G401 (cell line): ENCODE measurements at regions not wholly inside any gene's neighbourhood (a gene's known extent, or its start where the extent isn't known, plus 50 kb on each side); places are given as distances from the start of the nearest gene placed in this dataset.

Experiments
- DNase-seq: peaks from one replicate; pipeline ENCODE4 v3.0.0-alpha.2; 2015; ENCODE audit warnings: low spot score
- in situ Hi-C: cut with HindIII; loops from 2 replicates; pipeline ENCODE4 v1.10.0; 2016; ENCODE audit warnings: low sequenced_read_pairs, mixed read lengths

DNA sequence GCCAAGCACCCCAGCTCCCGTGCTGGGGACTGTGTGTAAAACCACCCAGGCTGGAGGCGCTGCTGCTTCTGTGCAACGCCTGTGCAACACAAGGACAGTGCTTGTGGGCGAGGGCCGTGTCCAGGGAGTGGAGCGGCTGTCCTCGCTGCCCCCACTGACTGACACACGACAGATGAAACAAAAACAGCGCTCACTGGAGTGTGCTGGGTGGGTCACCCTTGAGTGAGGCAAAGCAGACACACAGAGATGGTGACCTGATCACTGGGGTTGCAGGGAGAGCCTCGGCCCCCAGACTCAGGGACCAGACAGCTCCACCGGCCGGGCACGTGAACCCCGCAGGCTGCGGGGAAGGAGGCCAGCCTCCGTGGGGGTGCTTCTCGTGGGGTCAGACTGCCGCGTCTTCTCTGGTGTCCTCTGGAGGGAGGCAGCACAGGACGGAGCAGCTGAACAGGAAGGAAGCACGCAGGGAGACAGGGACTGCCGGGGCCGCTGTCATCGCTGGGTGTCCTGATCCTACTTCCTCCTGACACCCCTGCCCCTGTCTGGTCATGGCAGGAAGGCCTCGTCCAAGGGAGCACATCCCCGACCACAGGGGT, 75.9 kb upstream of the CST7 start:
- in situ Hi-C loops, result no loop called here
- no peak for DNase-seq

DNA sequence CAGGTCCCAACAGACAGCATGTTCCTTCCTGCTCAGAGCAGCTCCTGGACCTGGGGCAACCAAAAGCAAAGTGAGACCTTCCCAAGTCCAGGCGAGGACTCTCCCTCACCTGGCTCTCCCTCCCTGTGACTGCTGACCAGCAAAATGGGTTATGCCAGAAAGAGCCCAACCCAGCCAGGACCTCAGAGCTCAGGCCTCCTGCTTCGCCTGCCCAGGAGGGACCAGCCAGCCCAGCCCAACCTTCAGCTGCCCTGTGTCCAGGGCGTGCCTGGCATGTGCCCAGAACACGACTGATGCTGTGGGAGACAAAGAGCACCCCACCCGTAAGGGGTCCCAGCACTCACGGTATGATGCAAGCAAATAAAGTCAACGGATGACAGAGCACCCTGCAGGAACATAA, 74.0 kb upstream of the CST7 start:
- no peak for DNase-seq
- in situ Hi-C loops, result no loop called here

DNA sequence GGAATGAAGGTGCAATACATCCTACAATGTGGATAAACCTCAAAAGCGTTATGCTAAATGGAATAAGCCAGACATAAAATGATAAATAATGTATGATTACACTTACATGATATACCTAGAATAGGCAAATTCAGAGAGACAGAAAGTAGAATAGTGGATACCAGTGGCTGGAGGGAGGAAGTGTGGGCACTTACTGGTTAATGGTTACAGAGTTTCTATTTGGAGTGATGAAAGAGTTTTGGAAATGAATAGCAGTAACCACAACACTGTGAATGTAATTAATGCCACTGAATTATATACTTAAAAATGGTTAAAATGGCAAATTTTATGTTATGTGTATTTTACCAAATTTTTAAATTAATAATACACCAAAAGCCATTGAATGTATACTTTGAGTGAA, 71.4 kb upstream of the CST7 start:
- in situ Hi-C loops, result no loop called here
- no peak for DNase-seq

DNA sequence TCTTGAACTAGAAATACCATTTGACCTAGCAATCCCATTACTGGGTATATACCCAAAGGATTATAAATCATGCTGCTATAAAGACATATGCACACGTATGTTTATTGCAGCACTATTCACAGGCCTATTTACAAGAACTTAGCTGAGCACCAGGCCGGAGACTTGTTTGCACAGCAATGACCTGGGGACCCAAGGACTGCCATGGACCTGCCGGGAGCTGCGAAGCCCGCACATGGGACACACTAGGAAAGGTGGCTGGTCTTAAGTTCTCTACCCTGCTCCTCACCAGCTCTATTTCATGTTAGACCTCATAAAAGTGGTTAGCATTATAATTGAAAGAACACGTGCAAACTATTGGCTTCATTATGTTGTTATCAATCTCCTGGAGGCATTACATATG, 70.4 kb upstream of the CST7 start:
- DNase-seq, result no peak
- in situ Hi-C loops, result no loop called here

DNA sequence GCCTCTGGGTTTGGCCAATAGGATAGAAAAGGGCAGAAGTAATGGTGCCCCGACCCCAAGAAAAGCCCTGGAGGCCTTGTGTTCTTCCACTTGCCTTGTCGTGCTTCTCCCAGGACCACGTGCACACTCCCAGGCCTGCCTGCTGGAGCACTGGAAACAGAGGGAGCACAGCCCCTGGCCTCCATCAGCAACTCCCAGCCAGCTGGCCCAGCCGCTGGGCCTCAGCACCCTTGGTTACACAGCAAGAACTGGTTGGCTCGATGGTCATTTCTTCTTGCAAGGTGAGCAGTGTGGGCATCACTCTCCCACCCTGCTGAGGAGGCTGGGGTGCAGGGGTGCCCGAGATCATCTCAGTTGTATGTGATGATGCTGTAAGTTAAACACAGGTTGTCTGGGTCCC, 69.2 kb upstream of the CST7 start:
- no peak for DNase-seq
- in situ Hi-C loops, result no loop called here

DNA sequence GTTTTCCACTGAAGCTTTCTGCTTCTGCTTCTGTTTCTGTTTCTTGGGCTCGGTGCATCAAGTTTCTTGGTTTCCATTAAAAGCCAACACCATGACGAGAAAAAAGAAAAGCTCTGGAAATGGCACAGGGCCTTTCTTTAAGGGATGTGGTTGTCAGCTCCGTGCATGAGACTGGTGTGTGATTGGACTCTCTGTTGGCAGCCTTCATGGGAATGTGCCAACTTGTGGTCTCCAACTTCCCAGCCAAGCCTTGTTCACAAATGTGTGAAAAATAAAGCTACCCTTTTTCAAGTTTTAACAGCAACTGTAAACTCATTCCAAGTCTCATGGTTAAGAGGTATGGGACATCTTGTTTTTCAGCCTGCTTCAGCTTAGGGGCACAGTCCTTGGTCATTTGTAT, 68.7 kb upstream of the CST7 start:
- no peak for DNase-seq
- in situ Hi-C loops, result no loop called here

GRCh38 chr20:24890286-24890685, 58.8 kb upstream of the CST7 start:
- in situ Hi-C loops, result no loop called here

GRCh38 chr20:24891546-24892393, 57.3 kb upstream of the CST7 start:
- DNase-seq, result no peak
- in situ Hi-C loops, result no loop called here

More at GRCh38 chr20:24890286-24890685, 58.8 kb upstream of the CST7 start:
- DNase-seq, result no peak

- no peak for DNase-seq
- in situ Hi-C loops, result no loop called here
Observed at GRCh38 chr20:24892522-24892921, 56.5 kb upstream of the CST7 start.

- no peak for DNase-seq
- in situ Hi-C loops, result no loop called here
Observed at GRCh38 chr20:24892931-24893330, 56.1 kb upstream of the CST7 start.

DNA sequence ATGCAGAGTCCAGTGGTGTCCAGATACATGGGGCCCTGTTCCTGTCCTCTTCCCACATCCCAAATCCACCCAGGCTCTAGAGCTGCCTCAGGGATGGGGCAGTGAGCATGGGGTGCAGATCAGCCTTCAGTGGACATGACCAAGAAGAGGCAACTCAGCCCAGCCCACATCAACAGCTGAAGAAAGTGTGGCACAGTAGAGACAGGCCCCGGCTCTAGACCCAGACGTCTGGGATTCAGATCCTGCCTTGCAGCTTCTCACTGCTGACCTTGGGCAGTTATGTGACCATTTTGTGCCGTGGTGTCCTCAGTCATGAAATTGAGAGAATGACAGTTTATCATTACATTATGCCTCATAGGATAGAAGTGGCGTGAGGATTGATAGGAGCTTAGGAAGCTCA, 54.6 kb upstream of the CST7 start:
- in situ Hi-C loops, result no loop called here
- no peak for DNase-seq

- in situ Hi-C loops, result no loop called here
- DNase-seq, result no peak
Observed at GRCh38 chr20:24894967-24895366, 54.1 kb upstream of the CST7 start.

DNA sequence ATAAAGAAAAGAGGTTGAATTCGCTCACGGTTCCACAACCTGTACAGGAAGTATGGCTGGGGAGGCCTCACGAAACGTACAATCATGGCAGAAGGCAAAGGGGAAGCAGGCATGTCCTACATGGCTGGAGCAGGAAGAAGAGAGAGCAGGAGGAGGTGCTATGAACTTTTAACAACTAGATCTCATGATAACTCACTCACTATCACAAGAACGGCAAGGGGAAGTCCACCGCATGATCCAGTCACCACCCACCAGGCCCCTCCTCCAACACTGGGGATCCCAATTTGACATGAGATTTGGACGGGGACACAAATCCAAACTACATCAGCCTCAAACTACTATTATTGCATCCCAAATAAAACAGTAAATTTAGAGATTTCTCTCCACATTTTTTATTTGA, 53.6 kb upstream of the CST7 start:
- in situ Hi-C loops, result no loop called here
- no peak for DNase-seq

GRCh38 chr20:24895898-24896658, 53.0 kb upstream of the CST7 start:
- in situ Hi-C loops, result no loop called here
- no peak for DNase-seq

DNA sequence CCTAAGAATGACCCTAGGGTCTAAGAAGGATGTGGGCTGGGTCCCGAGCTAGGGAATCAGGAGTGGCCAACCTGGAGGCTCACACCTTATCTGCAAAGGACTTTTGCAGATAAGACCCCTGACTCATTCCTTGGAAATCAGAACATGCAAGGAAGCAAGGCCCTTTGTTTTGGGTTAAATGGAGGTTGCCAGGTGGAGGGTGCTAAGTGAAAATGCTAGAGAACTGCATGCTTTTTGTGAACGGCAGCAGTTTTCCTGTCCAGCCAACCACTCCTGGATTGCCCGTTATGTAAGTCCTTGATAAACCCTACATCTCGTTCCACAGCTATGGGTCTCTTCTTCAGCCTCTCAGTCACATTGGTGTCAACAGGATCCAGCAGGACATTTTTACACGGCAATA, 52.1 kb upstream of the CST7 start:
- no peak for DNase-seq
- in situ Hi-C loops, result no loop called here

GRCh38 chr20:24897974-24898373, 51.1 kb upstream of the CST7 start:
- in situ Hi-C loops, result no loop called here

GRCh38 chr20:24899153-24899552, 49.9 kb upstream of the CST7 start:
- in situ Hi-C loops, result no loop called here
- no peak for DNase-seq

More at GRCh38 chr20:24897974-24898373, 51.1 kb upstream of the CST7 start:
- DNase-seq, result no peak
